HG03520 (cell line): ENCODE measurements at regions not wholly inside any gene's neighbourhood (a gene's known extent, or its start where the extent isn't known, plus 50 kb on each side); places are given as distances from the start of the nearest gene placed in this dataset.

Experiments used
- ATAC-seq: cut with Tn5 transposase; IDR thresholded peaks from one replicate; pipeline ENCODE4 v1.9.1; 2021; ENCODE audit warnings: mild to moderate bottlenecking, moderate library complexity; ENCODE audit not compliant: unreplicated experiment

DNA sequence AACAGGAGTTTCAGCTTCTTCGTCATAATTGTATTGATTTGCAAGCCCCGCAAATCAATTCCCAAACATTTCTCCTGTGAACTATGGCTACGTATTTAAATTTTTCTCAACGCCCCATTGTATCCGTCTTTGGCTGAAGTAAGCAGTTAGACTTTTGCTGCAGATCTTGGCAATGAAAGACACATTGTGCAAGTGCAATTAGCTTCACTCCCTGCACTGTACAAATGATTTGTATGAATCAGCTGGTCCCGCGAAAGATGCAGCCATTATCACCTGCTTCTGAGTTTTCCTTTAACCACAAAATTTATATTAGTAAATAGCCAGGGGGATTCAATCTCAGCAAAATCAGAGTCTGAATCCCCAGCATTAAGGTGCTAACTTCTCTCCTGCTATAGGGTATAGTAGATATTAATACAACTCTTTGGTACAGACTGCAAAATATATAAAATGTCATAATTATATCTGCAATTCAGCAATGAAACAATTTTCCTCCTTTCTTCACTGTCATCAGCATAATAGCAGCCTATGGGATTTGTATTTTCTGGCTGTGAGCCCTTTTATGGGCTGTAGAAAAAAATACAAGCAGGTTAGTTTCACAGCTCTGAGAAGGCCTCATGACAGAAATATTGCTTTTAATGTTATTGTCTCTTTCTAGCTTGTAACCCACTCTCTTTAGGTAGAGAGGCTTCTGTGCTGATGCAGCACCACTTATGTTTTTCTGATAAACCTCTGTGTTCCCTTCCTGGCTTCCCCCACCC is 68.4 kb upstream of the SMARCA2 start:
- no peak for ATAC-seq

DNA sequence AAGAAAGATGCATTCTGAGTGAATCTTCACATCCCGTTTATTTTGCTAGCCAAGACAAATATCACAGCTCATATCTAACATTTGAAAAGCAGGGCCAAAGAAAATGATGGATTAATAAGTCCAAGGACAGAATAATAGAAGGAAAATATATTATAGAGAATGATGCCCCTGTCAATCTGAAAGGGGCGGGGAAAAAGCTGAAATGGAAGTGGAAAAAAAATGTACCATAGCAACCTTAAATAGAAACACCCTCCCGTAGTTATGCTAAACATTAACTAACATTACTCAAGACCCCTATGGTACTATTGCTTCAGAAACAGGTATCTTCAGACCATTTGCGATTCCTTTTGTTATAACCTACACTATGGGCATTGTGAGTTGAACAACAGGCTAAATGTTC is 67.7 kb upstream of the SMARCA2 start:
- no peak for ATAC-seq

DNA sequence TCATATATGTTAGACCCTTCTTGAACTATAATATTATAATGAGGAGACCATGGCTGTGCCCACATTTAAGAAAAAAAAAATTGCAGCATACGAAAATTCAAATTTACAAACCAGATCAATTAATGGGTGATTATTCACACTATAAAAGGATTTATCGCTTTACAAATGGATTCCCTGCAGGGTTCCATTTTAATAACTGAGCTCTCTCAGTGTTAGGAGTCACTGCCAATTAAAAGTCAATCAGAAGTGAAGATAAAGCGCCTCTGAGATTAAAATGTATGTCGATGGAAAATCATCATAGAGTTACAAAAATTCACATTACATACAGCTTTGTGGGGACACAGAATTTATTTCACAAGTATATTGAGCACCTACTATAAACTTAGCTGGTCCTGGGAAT is 66.6 kb upstream of the SMARCA2 start:
- ATAC-seq: no peak

DNA sequence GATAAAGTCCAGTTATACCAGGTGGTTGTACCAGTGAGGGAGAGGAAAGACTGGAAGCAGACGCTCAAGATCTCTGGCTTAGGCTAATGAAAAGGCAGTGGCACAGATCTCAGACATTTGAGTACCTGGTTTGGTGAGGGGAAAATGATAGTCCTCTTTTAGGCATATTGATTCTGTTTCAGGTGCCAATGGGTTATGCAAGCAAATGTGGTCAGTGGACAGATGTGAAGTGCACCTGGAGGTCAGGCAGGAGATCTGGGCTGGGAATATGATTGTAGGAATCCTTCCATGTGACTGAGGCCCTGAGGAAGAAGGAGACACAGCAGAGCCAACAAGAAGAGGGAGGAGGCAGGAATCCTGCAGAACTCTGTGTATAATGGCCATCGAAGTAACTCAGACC is 63.7 kb upstream of the SMARCA2 start:
- no peak for ATAC-seq

DNA sequence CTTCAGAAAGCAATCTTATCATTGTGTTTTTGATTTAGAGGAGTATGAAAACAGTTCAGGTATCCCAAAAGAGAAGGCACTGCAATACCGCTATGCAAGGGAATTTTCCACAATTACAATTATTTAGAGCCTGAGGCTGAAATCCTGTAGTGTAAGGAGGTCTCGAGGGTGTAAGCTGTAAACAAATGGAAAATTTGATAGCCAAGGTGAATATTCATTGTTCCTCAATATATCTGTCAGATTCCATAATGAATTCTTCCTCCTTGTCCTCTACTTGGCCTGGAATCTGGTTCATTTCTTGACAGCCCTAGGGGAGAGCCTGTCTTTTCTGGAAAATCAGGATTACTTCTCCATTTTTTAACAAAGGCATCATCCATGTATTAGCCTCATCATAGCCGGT is 63.1 kb upstream of the SMARCA2 start:
- ATAC-seq: no peak

DNA sequence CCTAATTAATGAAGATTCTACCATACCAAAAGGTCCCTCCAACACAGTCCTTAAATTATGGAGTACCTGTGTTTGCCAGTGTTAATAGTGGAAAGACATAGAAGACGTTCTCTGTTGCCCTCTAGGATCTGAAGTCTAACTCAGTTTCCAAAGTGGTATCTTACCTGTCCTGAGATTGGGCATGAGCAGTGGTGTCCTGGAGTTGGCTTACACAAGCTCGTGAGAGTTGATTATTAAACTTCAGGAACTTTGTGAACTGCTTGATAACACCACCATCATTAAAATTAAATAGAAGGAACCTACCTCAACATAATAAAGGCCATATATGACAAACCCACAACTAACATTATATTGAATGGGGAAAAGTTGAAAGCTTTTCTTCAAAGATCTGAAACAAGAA is 60.9 kb upstream of the SMARCA2 start:
- no peak for ATAC-seq

DNA sequence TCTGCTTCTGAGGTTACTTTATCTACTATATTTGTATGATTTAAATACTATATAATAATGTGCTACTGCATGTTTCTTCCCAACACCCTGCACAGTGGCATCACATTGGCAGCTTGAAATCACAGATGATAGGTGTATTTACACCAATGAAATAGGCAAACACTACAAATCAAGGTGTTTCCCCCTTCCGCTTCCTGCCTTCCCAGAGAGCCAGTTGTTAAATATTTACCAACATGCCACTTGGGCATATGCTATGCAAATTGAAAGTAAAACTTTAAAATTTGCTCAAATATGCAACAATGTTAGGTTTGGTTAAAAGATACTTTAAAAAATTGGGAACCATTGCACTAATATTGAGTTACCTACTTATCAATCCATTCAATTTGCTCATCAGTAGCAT is 58.2 kb upstream of the SMARCA2 start:
- ATAC-seq: no peak

DNA sequence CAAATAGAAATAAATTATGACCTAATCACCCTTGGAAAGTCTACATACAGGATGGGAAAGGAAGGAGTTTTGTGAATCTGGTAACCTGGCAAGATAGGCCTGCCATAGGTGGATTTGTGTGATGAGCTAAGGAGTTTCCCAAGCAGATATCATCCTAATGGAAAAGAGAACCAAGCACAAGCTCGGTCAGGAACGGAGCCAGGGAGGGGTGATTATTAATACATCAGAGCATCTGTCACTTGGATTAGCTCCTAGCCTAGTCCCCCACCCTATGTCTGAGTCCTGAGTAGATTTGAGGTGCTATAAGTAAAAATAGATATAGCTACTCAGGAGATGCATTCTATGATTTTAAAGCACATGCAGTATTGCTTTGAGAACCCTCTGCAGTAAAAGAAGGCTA is 57.3 kb upstream of the SMARCA2 start:
- ATAC-seq: no peak

DNA sequence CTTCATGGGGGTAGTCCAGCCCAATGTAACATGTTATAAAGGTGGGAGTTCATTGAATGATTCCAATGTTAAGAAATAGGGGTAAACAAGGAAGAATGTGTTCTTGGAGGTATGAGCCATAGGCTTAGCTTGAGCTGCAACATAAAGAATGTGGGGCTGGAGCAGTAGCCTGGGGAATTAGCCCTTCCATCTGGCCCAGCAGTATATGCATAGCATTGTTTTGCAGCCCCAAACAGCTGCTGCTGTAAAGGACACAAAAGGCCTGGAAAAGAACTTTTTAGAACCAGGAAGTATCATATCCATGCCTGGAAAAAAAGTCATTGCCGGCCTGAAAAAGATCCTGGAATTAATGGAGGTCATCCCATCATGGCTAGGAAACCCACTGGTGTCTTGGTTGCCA is 55.8 kb upstream of the SMARCA2 start:
- no peak for ATAC-seq

DNA sequence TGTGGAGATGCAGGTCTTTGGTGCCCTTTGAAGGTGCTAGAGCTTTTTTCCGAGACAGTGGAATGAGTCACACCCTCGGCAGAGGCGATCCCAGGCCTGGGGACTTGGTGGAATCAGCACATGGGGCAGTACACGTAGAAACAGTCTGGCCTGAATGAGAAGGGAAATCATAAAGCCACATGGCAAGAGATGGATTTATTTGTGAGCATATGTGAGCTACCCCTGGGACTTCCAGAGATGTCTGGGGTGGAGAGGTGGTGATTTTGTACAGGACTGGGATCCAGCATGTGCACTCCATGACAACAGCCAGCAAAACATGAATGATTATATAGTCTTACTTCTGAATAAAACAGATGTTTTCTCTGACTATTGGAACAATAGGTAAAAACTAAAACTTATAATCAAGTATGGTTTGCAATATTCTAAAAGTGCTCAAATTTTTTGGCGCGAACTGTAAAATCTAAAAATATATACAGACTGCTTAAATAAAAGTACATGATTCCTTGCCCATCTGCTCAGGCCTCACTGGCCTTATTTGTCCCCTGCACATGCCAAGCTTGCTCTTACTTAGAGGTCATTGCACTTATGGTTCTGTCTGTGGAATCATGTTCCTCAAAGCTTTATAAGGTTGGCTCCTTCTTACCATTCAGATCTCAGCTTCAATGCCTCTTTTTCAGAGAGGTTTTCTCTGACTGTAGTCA is 54.7 kb upstream of the SMARCA2 start:
- ATAC-seq: no peak

DNA sequence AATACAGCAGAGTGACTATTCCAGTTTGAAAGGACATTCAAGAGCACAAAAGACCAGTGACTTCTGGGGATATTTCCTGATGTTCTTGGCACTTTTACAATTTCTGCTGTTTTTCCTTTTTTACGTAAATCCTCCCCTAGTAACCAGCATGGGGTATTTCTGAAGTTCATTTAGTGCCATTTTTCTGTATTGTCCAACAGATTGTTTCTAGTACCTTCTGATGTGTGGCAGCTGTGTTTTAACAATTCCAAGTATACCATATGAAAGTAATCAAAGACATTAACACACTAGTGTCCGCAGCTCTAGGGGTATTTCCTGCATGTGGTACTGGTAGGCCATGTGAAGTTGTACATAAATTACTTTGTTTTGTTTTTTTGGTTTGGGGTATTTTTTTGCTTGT is 53.0 kb upstream of the SMARCA2 start:
- ATAC-seq: no peak

DNA sequence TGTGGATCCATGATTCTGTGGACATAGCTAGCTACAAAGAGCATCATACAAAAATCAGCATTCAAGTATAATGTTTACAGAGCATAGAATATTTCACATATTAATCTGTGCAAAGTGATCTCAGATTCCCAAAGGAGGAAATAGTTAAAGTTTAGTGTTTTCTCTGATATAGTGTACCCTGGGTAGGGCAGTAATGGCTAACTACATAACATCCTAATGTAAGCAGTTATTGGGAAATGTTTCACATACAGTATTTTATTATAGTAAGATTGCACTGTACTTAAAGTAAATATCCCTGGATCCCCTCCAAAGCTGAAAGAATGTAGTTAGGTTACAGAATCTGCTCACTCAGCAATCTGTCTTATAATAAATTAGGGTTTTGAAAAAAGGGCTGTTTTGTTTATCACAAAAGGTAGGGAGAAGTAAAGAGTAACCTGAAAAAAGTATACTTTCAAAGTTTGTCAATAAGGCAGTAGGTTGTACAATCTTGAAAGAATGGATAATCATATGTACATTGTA is 52.5 kb upstream of the SMARCA2 start:
- no peak for ATAC-seq

DNA sequence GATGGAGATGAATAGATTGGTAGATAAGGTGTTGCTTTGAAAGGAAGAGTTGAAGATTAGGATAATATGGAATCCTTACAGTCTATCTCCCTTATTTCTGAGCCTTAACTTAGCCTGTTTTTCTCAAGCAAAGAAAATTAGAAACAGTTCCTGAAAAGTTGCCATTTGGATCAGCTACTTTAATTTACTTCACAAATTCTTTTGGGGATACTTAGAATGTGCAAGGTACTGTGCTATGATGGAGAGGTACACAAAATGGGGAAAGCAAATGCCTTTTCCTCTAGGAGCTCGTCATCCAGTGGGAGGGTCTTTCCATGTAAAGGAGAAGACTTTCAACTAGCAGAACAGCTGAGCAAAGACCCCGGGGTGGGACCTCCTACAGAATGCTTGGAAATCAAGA is 51.1 kb upstream of the SMARCA2 start:
- ATAC-seq: no peak
